Neural crest cell (in vitro differentiated cells): ENCODE measurements at regions not wholly inside any gene's neighbourhood (a gene's known extent, or its start where the extent isn't known, plus 50 kb on each side); places are given as distances from the start of the nearest gene placed in this dataset.
"Not testable (repeated sequence)": the region's sequence is repeated elsewhere in the genome, so short reads cannot be mapped to it uniquely, and the experiment has no call there.

ENCODE experiments used
- DNase-seq: peaks from one replicate; pipeline ENCODE4 v3.0.0; 2021; ENCODE audit warnings: low read depth, mixed read lengths, low spot score
- H3K27ac Mint-ChIP-seq: one replicate; pipeline ENCODE4 v1.8.0; 2021; ENCODE audit warnings: mild to moderate bottlenecking, mixed read lengths; ENCODE audit not compliant: unreplicated experiment
- H3K27me3 Mint-ChIP-seq: 2 replicates; pipeline ENCODE4 v1.8.0; 2021; ENCODE audit warnings: low read depth, mild to moderate bottlenecking, mixed read lengths
- H3K36me3 Mint-ChIP-seq: 2 replicates; pipeline ENCODE4 v1.8.0; 2021; ENCODE audit warnings: low read depth, mild to moderate bottlenecking, mixed read lengths
- H3K4me1 Mint-ChIP-seq: 2 replicates; pipeline ENCODE4 v1.8.0; 2021; ENCODE audit warnings: mixed read lengths
- H3K4me3 Mint-ChIP-seq: one replicate; pipeline ENCODE4 v1.8.0; 2021; ENCODE audit warnings: mild to moderate bottlenecking, mixed read lengths
- H3K9me3 Mint-ChIP-seq: 2 replicates; pipeline ENCODE4 v1.8.0; 2021; ENCODE audit warnings: mixed read lengths
- CTCF ChIP-seq: fragments of 200-600 bp; sonication (generic); conservative IDR thresholded peaks from 2 replicates; pipeline ENCODE4 v1.5.0; 2021; ENCODE audit warnings: antibody characterized with exemption, mild to moderate bottlenecking

GRCh38 chr3:74978684-74979083 is 364.2 kb upstream of the CNTN3 start:
- no peaks in the 10 kb centered on the region for H3K9me3 Mint-ChIP-seq
- TF ChIP-seq CTCF: no peak
- H3K27me3 Mint-ChIP-seq: no peaks in the 10 kb centered on the region
- H3K36me3 Mint-ChIP-seq: no peaks in the 10 kb centered on the region
- H3K4me1 Mint-ChIP-seq: no peaks in the 10 kb centered on the region
- no peak for DNase-seq
- H3K4me3 Mint-ChIP-seq: no peak overlapping the region
- no peak overlapping the region for H3K27ac Mint-ChIP-seq

GRCh38 chr3:74985028-74985904 is 370.8 kb upstream of the CNTN3 start:
- H3K9me3 Mint-ChIP-seq, H3K36me3 Mint-ChIP-seq, H3K4me3 Mint-ChIP-seq, H3K27ac Mint-ChIP-seq, H3K4me1 Mint-ChIP-seq, DNase-seq, H3K27me3 Mint-ChIP-seq: not testable (repeated sequence)

- no peak for DNase-seq
- Mint-ChIP-seq H3K27me3 (no peaks in the 10 kb centered on the region), H3K27ac (no peak overlapping the region), H3K36me3 (no peaks in the 10 kb centered on the region), H3K4me3 (no peak overlapping the region), H3K9me3 (peaks cover 2% of the 10 kb centered on the region), H3K4me1 (no peaks in the 10 kb centered on the region)
- no peak for TF ChIP-seq CTCF
Measured at GRCh38 chr3:74988095-74988494, 373.6 kb upstream of the CNTN3 start.

- Mint-ChIP-seq H3K27ac (no peak overlapping the region), H3K4me3 (no peak overlapping the region), H3K36me3 (no peaks in the 10 kb centered on the region), H3K27me3 (no peaks in the 10 kb centered on the region), H3K4me1 (no peaks in the 10 kb centered on the region), H3K9me3 (no peaks in the 10 kb centered on the region)
- DNase-seq: no peak
- no peak for TF ChIP-seq CTCF
Measured at GRCh38 chr3:74992898-74993297, 378.4 kb upstream of the CNTN3 start.

- peak; percentile 66 for TF ChIP-seq CTCF
- Mint-ChIP-seq H3K4me1 (no peaks in the 10 kb centered on the region), H3K27me3 (peaks cover 29% of the 10 kb centered on the region), H3K27ac (no peak overlapping the region), H3K4me3 (no peak overlapping the region), H3K36me3 (no peaks in the 10 kb centered on the region), H3K9me3 (no peaks in the 10 kb centered on the region)
- DNase-seq: no peak
Measured at GRCh38 chr3:75001330-75001729, 386.9 kb upstream of the CNTN3 start.

GRCh38 chr3:75012791-75013331 is 398.4 kb upstream of the CNTN3 start:
- no peak for DNase-seq
- Mint-ChIP-seq H3K36me3 (no peaks in the 10 kb centered on the region), H3K27ac (no peak overlapping the region), H3K4me1 (peaks cover 10% of the 10 kb centered on the region), H3K9me3 (no peaks in the 10 kb centered on the region), H3K4me3 (no peak overlapping the region), H3K27me3 (peaks cover 79% of the 10 kb centered on the region)
- no peak for TF ChIP-seq CTCF
